ENCODE measurements at regions not wholly inside any gene's neighbourhood (a gene's known extent, or its start where the extent isn't known, plus 50 kb on each side); places are given as distances from the start of the nearest gene placed in this dataset.
"Not testable (repeated sequence)": the region's sequence is repeated elsewhere in the genome, so short reads cannot be mapped to it uniquely, and the experiment has no call there.

DNA sequence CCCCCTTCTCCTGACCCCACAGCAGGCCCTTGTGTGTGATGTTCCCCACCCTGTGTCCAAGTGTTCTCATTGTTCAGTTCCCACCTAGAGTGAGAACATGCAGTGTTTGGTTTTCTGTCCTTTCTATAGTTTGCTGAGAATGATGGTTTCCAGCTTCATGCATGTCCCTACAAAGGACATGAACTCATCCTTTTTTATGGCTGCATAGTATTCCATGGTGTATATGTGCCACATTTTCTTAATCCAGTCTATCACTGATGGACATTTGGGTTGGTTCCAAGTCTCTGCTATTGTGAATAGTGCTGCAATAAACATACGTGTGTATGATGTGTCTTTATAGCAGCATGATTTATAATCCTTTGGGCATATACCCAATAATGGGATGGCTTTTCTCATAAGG, 234.2 kb downstream of the NR2F1-AS1 start:
- TF ChIP-seq, protein P1, sequence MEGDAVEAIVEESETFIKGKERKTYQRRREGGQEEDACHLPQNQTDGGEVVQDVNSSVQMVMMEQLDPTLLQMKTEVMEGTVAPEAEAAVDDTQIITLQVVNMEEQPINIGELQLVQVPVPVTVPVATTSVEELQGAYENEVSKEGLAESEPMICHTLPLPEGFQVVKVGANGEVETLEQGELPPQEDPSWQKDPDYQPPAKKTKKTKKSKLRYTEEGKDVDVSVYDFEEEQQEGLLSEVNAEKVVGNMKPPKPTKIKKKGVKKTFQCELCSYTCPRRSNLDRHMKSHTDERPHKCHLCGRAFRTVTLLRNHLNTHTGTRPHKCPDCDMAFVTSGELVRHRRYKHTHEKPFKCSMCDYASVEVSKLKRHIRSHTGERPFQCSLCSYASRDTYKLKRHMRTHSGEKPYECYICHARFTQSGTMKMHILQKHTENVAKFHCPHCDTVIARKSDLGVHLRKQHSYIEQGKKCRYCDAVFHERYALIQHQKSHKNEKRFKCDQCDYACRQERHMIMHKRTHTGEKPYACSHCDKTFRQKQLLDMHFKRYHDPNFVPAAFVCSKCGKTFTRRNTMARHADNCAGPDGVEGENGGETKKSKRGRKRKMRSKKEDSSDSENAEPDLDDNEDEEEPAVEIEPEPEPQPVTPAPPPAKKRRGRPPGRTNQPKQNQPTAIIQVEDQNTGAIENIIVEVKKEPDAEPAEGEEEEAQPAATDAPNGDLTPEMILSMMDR (IDR thresholded peaks at IDR 0.05; ENCODE audit: insufficient read depth, low read length), result not testable (repeated sequence)
- not testable (repeated sequence) for TF ChIP-seq POLR2AphosphoS5 (IDR thresholded peaks at IDR 0.05; ENCODE audit: low read depth); GABPA (IDR thresholded peaks at IDR 0.05; ENCODE audit: low read depth); SPI1 (IDR thresholded peaks at IDR 0.05; ENCODE audit: borderline replicate concordance, low read depth)
- TF ChIP-seq, protein P2, sequence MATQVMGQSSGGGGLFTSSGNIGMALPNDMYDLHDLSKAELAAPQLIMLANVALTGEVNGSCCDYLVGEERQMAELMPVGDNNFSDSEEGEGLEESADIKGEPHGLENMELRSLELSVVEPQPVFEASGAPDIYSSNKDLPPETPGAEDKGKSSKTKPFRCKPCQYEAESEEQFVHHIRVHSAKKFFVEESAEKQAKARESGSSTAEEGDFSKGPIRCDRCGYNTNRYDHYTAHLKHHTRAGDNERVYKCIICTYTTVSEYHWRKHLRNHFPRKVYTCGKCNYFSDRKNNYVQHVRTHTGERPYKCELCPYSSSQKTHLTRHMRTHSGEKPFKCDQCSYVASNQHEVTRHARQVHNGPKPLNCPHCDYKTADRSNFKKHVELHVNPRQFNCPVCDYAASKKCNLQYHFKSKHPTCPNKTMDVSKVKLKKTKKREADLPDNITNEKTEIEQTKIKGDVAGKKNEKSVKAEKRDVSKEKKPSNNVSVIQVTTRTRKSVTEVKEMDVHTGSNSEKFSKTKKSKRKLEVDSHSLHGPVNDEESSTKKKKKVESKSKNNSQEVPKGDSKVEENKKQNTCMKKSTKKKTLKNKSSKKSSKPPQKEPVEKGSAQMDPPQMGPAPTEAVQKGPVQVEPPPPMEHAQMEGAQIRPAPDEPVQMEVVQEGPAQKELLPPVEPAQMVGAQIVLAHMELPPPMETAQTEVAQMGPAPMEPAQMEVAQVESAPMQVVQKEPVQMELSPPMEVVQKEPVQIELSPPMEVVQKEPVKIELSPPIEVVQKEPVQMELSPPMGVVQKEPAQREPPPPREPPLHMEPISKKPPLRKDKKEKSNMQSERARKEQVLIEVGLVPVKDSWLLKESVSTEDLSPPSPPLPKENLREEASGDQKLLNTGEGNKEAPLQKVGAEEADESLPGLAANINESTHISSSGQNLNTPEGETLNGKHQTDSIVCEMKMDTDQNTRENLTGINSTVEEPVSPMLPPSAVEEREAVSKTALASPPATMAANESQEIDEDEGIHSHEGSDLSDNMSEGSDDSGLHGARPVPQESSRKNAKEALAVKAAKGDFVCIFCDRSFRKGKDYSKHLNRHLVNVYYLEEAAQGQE (IDR thresholded peaks at IDR 0.05; ENCODE audit: insufficient replicate concordance, low read depth), result not testable (repeated sequence)

Data from HL-60 (cell line).